HUES48 (cell line): ENCODE measurements at regions not wholly inside any gene's neighbourhood (a gene's known extent, or its start where the extent isn't known, plus 50 kb on each side); places are given as distances from the start of the nearest gene placed in this dataset.
"Not testable (repeated sequence)": the region's sequence is repeated elsewhere in the genome, so short reads cannot be mapped to it uniquely, and the experiment has no call there.

ENCODE experiments used
- H3K27ac ChIP-seq: one replicate; pipeline ENCODE4 v1.7.0; 2013; ENCODE audit warnings: low read depth, low read length, inconsistent platforms
- H3K27me3 ChIP-seq: 2 replicates; pipeline ENCODE4 v1.6.1; 2013; ENCODE audit warnings: mild to moderate bottlenecking, low read length; ENCODE audit not compliant: control insufficient read depth, insufficient read depth
- H3K36me3 ChIP-seq: 2 replicates; pipeline ENCODE4 v1.6.1; 2013; ENCODE audit warnings: low read length; ENCODE audit not compliant: control insufficient read depth, insufficient read depth
- H3K4me1 ChIP-seq: 2 replicates; pipeline ENCODE4 v1.6.1; 2013; ENCODE audit warnings: mild to moderate bottlenecking, low read length; ENCODE audit not compliant: control insufficient read depth, insufficient read depth
- H3K4me3 ChIP-seq: 2 replicates; pipeline ENCODE4 v1.5.1; 2013; ENCODE audit warnings: mild to moderate bottlenecking, low read depth, low read length
- H3K9ac ChIP-seq: 2 replicates; pipeline ENCODE4 v1.6.1; 2013; ENCODE audit warnings: mild to moderate bottlenecking, low read depth, low read length, moderate library complexity
- H3K9me3 ChIP-seq: 2 replicates; pipeline ENCODE4 v1.6.1; 2013; ENCODE audit warnings: low read length; ENCODE audit not compliant: control insufficient read depth, insufficient read depth

DNA sequence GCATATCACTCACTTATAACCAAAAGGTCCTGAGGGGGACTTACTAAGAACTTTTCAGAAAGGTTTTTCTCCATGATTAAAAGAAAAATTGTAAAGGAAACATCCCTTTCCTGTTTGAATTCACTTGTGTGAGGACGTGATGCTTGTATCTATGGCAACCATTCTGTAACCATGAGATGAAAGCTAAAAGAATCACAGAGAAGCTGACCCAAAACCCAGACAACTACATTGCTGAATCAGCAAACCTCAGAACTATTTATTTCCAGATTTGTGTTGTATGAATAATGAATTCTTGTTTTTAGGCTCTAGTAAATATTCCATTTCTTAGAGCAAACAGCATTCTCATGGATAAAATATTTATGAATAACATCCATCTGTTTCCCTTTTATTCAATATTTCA lies 91.2 kb downstream of the RCHY1 start:
- Histone ChIP-seq H3K4me1 (no peaks in the 10 kb centered on the region), H3K9me3 (no peaks in the 10 kb centered on the region), H3K36me3 (no peaks in the 10 kb centered on the region), H3K27ac (no peak overlapping the region), H3K27me3 (no peaks in the 10 kb centered on the region), H3K4me3 (no peak overlapping the region), H3K9ac (no peak overlapping the region)

GRCh38 chr4:75412746-75413145 lies 101.5 kb downstream of the RCHY1 start:
- no peak overlapping the region for H3K27ac ChIP-seq
- H3K27me3 ChIP-seq: no peaks in the 10 kb centered on the region
- H3K9me3 ChIP-seq: no peaks in the 10 kb centered on the region
- no peaks in the 10 kb centered on the region for H3K4me1 ChIP-seq
- no peaks in the 10 kb centered on the region for H3K36me3 ChIP-seq
- H3K4me3 ChIP-seq: no peak overlapping the region
- no peak overlapping the region for H3K9ac ChIP-seq

- Histone ChIP-seq H3K36me3 (no peaks in the 10 kb centered on the region), H3K4me3 (no peak overlapping the region), H3K27ac (no peak overlapping the region), H3K27me3 (no peaks in the 10 kb centered on the region), H3K4me1 (no peaks in the 10 kb centered on the region), H3K9ac (no peak overlapping the region), H3K9me3 (no peaks in the 10 kb centered on the region)
Measured at GRCh38 chr4:75398501-75398900, 115.7 kb downstream of the RCHY1 start.

DNA sequence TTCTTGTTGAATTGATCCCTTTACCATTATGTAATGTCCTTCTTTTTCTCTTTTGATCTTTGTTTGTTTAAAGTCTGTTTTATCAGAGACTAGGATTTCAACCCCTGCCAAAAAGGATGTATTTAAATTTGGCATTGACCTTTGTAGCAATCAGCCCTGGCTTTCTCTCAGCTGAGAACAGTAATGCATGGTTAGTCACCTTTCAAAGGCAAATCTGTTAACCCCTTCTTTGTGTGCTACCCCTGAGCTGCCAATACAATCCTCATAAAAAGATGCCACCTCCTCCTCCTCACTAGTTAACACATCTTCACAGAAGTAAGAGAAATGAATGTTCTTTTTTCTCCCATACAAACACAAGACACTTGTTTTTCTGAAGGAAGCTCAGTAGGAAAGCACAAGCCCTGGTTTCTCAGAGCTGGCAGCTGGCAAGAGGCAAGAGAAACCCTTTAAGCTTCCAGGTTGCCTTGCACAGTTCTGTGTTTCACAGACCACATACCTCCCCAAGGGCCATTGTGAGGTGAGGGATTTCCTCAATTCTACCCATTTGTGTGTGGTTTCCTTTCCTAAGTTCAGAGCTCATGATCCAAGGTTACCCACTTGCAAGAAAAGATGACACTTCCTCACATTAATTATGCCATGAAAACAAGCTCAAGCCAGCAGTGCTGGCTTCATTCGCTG lies 122.6 kb downstream of the RCHY1 start:
- Histone ChIP-seq H3K36me3 (no peaks in the 10 kb centered on the region), H3K9ac (no peak overlapping the region), H3K4me1 (peaks cover 8% of the 10 kb centered on the region; the same call in 1 of the 2 replicates), H3K4me3 (no peak overlapping the region), H3K27me3 (no peaks in the 10 kb centered on the region), H3K9me3 (no peaks in the 10 kb centered on the region), H3K27ac (no peak overlapping the region)

- not testable (repeated sequence) for H3K36me3 ChIP-seq, H3K4me3 ChIP-seq, H3K27me3 ChIP-seq, H3K9ac ChIP-seq, H3K9me3 ChIP-seq, H3K27ac ChIP-seq, H3K4me1 ChIP-seq
Measured at GRCh38 chr4:75386426-75386825, 127.8 kb downstream of the RCHY1 start.

DNA sequence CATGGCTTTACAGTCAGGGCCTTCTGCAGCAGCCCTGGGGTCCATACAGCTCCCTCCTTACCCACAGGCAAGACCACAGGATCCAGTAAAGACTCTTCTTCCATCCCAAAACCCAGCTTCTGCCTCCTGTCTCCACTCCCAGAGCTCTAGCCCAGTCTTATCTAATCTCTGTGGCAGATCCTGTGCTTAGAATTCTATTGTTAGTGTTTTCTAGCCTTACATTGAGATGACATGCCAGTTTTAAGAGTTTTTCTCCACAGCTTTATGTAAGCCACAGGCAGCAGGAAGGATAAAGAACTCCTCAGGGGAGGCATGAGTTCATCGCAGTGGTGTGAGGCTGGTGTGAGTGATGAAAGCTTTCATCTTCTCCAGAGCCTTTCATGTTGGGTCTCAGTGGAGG lies 129.1 kb downstream of the RCHY1 start:
- no peak overlapping the region for H3K27ac ChIP-seq
- no peaks in the 10 kb centered on the region for H3K9me3 ChIP-seq
- H3K4me1 ChIP-seq: no peaks in the 10 kb centered on the region
- no peak overlapping the region for H3K4me3 ChIP-seq
- H3K9ac ChIP-seq: no peak overlapping the region
- H3K27me3 ChIP-seq: no peaks in the 10 kb centered on the region
- no peaks in the 10 kb centered on the region for H3K36me3 ChIP-seq

DNA sequence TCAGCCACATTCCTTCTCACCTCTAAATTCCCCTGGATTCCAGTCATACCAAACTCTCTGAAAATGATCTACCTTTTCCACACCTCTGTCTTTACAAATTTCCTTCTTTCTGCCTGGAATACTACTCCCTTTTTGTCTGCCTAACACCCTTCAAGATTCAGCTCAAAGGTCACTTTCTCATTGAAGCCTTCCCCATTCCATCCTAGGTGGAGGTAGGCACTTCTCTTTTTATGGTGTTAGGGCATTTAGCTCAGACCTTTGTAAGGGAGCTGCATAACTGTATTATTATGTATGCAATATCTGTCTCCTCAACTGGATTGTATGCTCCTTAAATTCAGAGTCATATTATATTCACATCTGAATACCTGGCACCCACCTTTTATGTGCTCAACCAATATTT lies 137.7 kb downstream of the RCHY1 start:
- Histone ChIP-seq H3K9ac (no peak overlapping the region), H3K4me1 (no peaks in the 10 kb centered on the region), H3K4me3 (no peak overlapping the region), H3K27ac (no peak overlapping the region), H3K27me3 (no peaks in the 10 kb centered on the region), H3K36me3 (no peaks in the 10 kb centered on the region), H3K9me3 (peaks cover 15% of the 10 kb centered on the region)

- Histone ChIP-seq H3K4me3 (no peak overlapping the region), H3K9me3 (no peaks in the 10 kb centered on the region), H3K9ac (no peak overlapping the region), H3K27ac (no peak overlapping the region), H3K27me3 (no peaks in the 10 kb centered on the region), H3K36me3 (no peaks in the 10 kb centered on the region), H3K4me1 (no peaks in the 10 kb centered on the region)
Measured at GRCh38 chr4:75371915-75372314, 142.3 kb downstream of the RCHY1 start.

DNA sequence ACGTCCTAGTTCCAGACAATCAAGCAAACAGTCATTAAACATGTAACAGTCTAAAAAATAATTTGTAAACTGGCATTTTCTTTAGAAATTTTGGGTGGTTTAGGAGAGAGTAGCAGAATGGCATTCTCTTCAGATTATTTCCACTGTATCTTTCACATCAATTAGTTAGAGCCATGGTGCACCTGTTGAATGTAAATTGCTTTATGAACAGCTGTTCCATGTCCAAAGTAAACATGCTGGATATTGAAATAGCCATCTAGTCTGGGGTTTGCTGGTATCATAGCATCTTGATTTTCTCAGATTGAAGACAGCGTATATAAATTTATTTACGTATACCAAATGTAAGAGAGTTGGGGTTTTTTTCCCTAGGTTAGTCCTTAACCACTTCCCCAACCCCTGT lies 143.6 kb downstream of the RCHY1 start:
- Histone ChIP-seq H3K4me1 (no peaks in the 10 kb centered on the region), H3K36me3 (no peaks in the 10 kb centered on the region), H3K27ac (no peak overlapping the region), H3K9ac (no peak overlapping the region), H3K27me3 (no peaks in the 10 kb centered on the region), H3K4me3 (no peak overlapping the region), H3K9me3 (no peaks in the 10 kb centered on the region)

- no peaks in the 10 kb centered on the region for H3K9me3 ChIP-seq
- no peaks in the 10 kb centered on the region for H3K36me3 ChIP-seq
- H3K27ac ChIP-seq: no peak overlapping the region
- no peak overlapping the region for H3K9ac ChIP-seq
- no peaks in the 10 kb centered on the region for H3K27me3 ChIP-seq
- H3K4me1 ChIP-seq: no peaks in the 10 kb centered on the region
- H3K4me3 ChIP-seq: no peak overlapping the region
Measured at GRCh38 chr4:75345423-75345822, 168.8 kb downstream of the RCHY1 start.

- H3K4me1 ChIP-seq: no peaks in the 10 kb centered on the region
- H3K4me3 ChIP-seq: no peak overlapping the region
- no peaks in the 10 kb centered on the region for H3K9me3 ChIP-seq
- H3K9ac ChIP-seq: no peak overlapping the region
- H3K36me3 ChIP-seq: no peaks in the 10 kb centered on the region
- no peaks in the 10 kb centered on the region for H3K27me3 ChIP-seq
- H3K27ac ChIP-seq: no peak overlapping the region
Measured at GRCh38 chr4:75344915-75345314, 169.3 kb downstream of the RCHY1 start.

DNA sequence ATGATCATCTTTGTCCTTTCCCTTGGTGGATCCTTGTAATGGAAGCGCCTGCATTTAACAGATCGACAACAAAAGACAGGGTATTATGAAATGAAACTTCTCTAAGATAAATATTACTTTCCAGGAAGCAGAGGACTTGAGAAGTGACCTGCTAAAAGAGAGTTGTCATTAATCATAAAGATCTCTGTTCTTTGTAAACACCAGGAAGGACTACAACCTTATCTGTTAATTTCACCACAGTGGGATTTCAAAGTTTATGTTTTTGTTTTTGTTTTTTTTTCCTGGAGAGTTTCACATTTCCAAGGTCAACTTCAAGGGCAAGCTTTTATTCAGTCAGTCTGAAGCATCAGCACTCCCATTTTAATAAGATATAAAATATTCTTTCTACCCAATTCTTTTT lies 170.9 kb downstream of the RCHY1 start:
- Histone ChIP-seq H3K27ac (no peak overlapping the region), H3K4me3 (no peak overlapping the region), H3K4me1 (no peaks in the 10 kb centered on the region), H3K36me3 (no peaks in the 10 kb centered on the region), H3K9ac (no peak overlapping the region), H3K27me3 (no peaks in the 10 kb centered on the region), H3K9me3 (no peaks in the 10 kb centered on the region)
